HG02943 (cell line): ENCODE measurements at regions not wholly inside any gene's neighbourhood (a gene's known extent, or its start where the extent isn't known, plus 50 kb on each side); places are given as distances from the start of the nearest gene placed in this dataset.
A peak's percentile ranks its signal among the peaks of the same experiment; 100 is the strongest.
"Not testable (repeated sequence)": the region's sequence is repeated elsewhere in the genome, so short reads cannot be mapped to it uniquely, and the experiment has no call there.

Source experiments
- ATAC-seq: cut with Tn5 transposase; IDR thresholded peaks from one replicate; pipeline ENCODE4 v1.9.1; 2021; ENCODE audit warnings: mild to moderate bottlenecking, low read depth, moderate library complexity; ENCODE audit not compliant: unreplicated experiment

DNA sequence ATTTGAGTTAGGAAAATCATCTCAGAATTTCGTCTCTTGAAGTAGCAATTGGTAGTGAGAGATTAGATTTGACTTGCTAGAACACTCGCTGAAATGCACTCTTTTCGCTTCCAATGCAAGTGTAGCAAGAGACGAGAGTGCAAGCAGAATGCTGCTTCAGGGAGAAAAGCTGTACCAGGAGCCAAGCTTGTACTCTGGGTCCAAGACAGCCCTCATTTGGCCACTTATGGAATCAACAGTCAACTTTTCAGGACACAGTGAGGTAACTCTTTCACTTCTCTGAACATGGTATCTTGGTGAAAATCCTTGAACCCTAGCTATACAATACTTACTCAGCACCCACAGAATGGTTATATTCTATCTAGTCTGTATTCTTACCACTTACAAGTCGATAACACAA, 107.6 kb upstream of the TERB2 start:
- not testable (repeated sequence) for ATAC-seq

DNA sequence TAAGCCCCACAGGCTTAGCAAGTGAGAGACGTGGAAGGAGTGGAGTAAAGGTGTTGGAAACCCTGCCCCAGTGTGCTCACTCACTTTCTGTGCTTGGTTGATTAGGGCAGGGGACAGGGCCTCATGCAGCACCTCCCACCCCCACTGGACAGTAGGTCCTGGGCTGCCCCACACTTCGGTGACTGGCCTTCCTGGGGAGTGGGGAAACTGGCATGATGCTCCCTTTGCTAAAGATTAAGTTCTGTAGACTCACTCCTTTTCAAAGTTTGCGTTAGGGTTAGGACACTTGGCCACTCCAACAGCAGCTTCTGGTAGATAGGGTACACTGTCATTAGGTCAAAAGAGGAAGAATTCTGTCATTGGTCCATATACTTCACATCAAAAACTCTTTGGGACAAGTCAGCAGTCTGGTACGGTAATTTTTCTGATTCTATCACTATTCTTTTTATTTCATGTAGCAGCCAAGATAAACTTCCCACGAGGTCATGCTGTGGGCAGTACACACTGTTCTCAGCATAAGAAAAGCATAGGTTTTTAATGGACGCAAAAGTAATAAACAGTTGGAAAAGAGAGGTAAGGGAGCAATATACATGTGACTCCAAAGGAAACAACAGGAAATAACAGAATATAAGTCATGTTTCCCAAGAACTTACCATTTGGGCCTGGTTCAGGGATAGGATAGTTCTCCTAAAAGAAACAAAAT, 106.6 kb upstream of the TERB2 start:
- not testable (repeated sequence) for ATAC-seq

DNA sequence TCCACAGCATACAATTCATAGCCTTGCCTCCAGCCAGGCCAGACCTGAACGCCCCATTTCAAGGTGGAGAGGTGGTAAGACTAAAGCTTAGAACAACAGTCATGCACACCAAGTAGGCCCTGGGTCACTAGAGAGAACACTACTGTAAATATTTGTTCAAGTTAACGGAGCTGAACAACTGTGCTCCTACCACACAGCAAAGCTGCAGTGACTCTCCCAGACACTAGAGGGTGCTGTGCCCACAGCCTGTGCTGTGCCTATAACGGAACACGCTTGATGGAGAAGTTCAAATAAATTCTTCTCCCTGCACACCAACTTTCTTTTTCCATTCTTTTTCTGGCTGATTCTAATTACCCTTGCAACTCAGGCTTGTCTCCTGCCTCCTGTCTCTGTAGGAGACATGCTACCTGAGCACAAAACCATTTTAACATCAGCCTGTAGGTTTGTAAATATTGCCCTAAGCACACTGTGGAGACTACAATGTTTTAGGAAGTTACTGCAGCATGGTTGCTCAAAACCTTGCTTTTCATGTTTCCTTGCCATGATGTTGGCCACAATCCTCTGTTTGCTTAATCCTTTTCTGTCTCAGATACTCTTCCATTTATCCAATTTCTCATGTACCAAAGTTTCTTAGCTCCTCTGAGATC, 103.1 kb upstream of the TERB2 start:
- peak; percentile 61 for ATAC-seq

DNA sequence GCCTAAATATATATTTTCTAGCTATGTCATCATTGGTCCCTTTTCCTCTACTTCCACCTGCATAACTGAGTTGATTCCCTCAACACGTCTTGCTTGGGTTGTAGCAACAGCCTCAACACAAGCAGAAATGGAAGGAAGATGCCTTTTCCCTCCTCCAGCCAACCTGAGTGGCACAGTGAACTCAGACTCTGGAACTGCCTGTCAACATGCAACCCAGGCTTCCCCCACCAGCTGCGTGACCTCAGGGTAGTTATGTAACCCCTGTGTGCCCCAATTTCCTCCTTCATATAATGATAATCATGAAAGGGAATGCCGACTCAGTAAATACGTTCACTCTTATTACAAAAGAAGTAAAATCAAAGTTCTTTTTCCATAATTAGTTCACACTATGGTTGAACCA, 101.8 kb upstream of the TERB2 start:
- ATAC-seq, result not testable (repeated sequence)

DNA sequence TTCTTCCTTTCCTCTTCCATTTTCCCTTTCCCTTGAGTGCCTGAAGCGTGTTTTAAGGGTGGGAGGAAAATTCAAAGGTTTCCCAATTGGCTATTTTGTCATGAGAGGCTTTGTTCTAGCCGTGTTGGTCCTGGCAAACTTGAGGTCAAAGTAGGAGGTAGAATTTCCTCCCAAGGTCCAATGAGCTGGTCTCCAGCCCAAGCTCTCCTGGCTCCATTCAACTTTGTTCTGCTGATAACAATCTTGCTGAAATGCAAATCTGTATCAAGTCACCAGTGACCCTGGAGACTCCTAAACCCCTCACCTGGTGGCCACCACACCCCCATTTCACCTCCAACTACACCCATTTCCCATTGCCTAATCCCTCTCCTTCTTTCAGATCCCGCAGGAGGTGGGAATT, 100.2 kb upstream of the TERB2 start:
- ATAC-seq, result not testable (repeated sequence)

DNA sequence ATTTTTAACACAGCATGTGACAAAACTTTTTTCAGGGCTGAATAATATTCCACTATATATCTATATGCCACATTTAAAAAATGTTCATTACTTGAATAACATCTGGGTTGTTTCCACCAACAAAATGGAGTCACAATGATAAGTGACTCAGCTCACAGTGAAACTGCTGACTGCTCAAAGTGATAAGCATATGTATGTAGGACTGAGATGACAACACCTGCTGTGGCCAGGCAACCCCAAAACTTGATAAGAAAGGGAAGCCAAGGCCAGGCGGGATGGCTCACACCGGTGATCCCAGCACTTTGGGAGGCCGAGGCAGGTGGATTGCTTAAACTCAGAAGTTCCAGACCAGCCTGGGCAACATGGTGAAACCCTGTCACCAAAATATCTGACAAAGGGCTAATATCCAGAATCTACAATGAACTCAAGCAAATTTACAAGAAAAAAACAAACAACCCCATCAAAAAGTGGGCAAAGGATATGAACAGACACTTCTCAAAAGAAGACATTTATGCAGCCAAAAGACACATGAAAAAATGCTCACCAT, 99.2 kb upstream of the TERB2 start:
- ATAC-seq, result not testable (repeated sequence)

DNA sequence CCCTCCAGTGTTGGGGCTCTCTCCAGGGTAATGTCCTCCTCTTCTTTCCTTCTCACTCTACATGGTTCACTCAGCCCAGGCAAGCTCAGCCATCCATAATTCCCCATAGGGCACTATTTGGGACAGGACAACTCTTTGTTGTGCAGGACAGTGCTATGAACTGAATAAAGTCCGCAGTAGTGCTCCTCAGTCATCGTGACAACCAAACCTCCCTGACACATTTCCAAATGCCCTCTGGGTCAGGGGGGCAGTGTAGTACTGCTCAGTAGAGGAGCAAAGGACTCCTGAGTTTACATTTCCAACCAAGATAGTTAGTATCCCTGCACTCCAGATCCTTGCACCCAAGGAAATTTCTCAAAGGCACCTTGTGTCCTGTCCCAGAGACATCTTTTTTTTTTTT, 97.4 kb upstream of the TERB2 start:
- ATAC-seq, result not testable (repeated sequence)

DNA sequence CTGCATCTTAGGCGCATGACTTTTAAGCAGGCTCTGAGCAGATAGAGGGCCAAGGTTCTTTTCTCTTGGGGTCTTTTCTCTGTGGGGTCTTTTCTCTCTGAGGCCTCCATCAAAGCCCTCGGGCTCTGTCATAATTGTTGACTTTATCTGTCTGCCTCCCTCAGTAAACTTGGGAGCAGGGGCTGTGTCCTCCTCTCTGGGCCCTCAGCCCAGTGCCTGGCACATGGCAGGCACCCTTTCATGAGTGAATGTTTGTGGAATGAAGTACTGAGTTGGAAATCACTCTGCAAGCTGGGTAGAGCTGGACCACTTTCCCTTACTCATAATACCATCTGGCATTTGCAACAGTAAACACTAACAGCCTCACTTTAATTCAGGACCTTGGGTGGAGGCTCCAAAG, 96.3 kb upstream of the TERB2 start:
- not testable (repeated sequence) for ATAC-seq

DNA sequence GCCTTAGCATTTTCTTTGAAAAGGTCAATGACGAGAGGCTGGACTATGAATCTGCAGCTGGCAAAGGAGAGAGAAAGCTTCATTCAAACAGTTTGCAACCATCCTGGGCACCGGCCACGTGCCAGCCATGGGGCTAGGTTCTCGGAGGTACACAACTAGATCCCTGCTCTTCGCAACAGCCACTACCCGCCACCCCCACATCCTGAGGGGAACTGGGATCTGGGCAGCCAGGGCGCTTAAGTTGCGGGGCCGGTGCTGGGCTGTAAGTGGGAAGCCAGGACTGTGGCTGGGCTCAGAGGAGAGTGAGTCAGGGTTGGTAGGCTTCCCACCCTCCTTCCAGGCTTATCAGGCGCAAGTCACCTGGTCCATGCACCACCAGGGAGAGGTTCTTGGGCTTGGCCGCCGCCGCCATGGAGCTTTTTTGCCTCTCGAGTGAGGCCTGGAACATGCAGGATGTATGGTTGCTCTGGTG, 95.0 kb upstream of the TERB2 start:
- no peak for ATAC-seq

DNA sequence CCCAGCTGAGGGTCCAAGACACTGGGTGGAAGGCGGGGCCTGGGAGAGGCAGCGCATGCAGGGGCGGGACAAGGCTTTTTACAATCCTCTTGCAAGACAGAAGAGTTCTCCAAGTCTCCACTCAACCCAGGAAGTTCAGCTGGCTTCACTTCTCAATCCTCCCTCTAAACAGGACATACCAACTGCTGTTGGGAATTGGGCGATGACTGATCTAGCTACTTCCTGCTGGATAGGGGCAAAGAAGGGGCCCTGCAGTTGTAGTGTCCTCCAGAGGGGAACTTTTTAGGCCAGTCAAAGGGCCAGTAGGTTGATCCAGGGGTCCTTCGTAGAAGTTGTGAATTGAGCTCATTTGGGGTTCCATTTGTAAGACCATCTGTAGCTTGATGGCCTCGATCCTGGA, 94.6 kb upstream of the TERB2 start:
- ATAC-seq, result no peak

DNA sequence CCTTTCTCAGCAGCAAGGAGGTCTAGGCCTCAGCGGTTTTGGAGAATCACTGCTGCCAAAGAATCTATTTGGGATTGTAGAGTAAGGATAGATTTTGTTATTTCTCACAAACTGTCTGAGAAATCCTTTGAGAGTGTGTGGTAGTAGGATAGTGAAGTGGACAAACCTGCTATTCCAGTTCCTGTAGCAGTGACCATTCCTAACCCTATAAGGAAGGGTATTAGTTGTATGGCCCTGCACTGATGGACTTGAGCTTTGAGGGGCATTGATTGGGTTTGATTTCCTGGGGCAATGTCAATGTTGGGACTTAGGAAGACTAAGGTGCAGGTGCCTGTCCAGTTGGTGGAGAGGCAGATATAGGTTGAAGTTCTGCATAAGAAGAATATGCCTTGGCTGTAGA, 93.6 kb upstream of the TERB2 start:
- ATAC-seq, result not testable (repeated sequence)

DNA sequence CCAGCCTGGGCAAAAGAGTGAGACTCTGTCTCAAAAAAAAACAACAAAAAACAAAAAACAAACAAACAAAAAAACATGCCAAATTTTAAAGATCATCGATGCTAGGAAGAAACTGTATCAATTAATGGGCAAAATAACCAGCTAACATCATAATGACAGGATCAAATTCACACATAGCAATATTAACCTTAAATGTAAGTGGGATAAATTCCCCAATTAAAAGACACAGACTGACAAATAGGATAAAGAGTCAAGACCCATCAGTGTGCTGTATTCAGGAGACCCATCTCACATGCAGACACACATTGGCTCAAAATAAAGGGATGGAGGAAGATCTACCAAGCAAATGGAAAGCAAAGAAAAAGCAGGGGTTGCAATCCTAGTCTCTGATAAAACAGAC, 88.4 kb upstream of the TERB2 start:
- not testable (repeated sequence) for ATAC-seq

DNA sequence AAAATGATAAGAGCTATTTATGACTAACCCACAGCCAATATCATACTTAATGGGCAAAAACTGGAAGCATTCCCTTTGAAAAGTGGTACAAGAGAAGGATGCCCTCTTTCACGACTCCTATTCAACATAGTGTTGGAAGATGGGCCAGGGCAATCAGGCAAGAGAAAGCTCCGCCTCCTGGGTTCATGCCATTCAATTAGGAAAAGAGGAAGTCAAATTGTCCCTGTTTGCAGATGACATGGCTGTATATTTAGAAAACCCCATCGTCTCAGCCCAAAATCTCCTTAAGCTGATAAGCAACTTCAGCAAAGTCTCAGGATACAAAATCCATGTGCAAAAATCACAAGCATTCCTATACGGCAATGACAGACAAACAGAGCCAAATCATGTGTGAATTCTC, 86.4 kb upstream of the TERB2 start:
- not testable (repeated sequence) for ATAC-seq

DNA sequence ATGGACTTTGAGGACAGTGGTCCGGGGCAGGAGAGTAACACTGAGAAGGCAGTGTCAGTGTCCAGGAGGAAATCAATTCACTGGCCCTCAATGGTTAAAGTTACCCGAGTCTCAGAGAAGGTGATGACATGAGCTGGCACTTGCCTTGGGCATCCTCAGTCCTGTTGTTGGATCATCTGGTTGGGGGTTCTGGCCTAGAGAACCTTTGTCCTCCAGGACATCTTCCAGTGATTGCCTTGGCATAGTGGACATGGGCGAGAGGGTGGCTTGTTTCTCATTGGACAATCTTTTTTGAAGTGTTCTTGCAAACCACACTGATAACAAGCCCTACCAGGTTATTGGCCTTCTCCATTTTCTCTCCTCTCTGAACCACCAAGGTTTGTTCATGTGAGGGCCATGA, 83.4 kb upstream of the TERB2 start:
- no peak for ATAC-seq

DNA sequence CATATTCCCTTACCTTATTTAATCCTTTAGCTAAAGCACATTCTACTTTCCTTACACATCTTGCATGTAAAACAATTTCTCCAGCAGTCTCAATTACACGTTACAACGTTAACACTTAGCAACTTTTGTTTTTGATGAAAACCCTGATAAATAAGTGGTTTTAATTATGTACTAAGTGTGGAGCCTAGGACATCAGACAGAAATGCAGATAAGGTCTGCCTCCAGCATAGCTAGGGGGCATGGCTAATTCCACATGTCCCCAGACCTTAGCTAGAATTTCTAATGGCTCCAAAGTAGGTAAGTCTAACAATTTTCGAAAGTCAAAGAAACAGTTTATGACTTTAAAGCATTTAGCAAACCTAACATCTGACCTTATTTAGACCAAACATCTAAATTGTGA, 77.4 kb upstream of the TERB2 start:
- ATAC-seq, result no peak

DNA sequence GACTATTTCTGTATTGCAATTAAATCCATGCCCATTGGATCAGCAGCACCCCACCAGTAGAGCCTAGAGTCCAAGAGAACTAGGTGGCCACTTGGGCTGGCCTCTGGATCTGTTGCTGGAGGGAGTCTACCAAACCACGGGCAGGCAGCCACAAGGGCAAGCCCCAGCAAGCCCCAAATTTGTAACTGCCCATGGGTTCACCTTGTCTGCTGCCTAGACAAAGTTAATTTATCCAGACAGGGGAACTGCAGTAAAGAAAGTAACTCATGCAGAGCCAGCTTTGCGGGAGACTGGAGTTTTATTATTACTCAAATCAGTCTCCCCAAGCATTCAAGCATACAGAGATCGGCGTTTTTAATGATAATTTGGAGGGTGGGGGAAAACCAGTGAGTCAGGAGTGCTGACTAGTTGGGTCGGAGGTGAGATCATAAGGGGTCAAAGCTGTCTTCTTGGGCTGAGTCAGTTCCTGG, 74.0 kb upstream of the TERB2 start:
- ATAC-seq, result peak; percentile 61

DNA sequence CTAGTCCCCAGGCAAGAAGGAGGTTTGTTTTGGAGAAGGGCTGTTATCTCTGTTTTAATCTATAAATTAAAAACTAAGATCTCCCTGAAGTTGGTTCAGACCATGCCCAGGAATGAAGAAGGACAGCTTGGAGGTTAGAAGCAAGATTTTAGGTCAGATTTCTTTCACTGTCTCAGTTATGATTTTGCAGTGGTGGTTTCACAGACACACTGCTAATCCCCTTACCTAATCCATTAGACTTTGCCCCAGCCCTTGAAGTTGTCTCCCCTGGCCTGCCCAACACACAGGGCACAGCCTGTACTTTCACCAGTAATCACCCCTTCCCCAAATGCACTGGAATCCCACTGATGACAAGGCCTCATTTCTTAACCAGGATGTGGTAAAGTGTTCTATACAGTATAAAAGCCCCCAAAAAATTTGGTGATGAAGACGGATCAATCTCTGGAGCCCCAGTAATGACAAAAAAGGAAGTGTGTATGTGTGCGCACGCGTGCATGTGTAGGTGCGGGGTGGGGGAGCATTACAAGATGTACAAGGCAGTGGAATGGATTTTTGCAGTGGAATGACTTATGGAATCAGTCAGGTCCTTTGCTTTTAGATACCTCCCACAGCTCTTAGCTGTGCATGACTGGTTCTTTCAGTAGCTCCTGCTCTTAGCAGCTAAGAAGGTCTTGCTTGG, 73.1 kb upstream of the TERB2 start:
- ATAC-seq, result no peak

DNA sequence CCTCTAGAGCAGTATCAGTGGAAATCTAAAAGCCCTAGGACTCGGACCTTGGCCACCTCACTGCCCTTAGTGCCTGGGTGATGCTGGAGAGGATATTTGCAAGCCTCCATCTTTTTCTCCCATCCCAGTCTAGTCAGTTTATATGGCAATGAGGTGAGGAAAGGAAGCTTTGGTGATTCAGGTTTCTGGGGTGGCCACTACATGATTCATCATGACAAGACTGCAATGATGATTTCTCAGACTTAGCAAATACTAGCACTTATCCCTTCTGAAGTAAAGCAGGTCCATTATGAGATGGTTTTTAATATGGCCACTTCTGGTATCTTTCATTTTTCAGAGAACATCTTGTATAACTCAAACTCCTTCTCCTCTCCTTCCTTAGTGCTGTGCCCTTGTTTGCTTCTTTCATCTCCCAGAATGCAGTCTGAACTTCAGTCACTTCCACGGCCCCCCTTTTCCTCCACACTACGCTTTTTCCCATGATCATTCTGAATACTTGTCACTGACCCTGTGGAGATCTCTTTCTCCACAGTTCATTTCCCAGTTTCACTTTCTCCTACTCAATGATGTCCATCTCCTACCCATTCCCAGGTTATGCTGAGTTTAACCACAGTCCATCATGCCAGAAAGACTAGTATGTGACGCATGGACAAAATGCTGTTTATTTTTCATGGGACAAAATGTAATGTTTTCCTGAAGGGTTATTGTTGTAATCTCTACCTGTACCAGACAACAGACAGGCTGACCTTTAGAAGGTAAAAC, 57.4 kb upstream of the TERB2 start:
- ATAC-seq, result not testable (repeated sequence)

DNA sequence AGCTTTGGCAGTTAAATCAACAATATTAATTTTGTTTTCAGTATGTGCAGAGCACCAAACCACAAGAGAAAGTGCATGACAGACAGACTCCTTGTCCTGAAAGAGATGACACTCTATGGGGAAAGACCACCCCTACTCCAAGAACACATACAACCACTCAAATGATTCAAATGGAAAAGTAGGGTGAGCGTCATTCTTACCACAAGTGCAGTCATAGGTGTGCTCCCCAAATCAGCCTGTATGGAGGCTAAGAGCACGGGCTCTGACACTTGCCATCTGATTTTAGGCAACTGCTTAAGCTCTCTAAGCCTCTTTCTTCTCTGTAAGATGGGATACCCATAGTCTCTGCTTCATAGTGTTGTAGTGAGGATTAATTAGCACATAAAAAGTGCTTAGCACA, 56.7 kb upstream of the TERB2 start:
- not testable (repeated sequence) for ATAC-seq

DNA sequence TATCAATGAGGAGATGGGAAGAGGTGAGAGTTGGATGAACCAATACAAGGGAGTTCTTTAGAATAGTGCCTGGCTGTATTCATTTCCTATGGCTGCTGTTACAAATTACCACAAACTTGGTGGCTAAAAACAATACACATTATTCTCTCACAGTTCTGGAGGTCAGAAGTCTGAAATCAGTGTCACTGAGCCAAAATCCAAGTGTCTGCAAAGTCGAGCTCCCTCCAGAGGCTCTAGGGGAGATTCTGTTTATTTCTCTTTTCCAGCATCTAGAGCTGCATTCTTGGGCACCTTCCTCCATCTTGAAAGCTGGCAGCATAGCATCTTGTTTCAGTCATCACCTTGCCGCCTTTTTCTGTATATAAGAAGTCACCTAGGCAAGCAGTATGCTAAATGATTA, 55.7 kb upstream of the TERB2 start:
- not testable (repeated sequence) for ATAC-seq
